AG04450 (cell line): ENCODE measurements at regions not wholly inside any gene's neighbourhood (a gene's known extent, or its start where the extent isn't known, plus 50 kb on each side); places are given as distances from the start of the nearest gene placed in this dataset.

ENCODE experiments used
- CTCF ChIA-PET: fragments of 300-600, 350-600 bp; formaldehyde crosslinking; extraction: SDS; loops from one replicate; lab custom pipeline; 2022; ENCODE audit warnings: antibody characterized with exemption, inconsistent platforms; lab: Charles Lee
- POLR2A ChIA-PET: fragments of 350-600 bp; formaldehyde crosslinking; extraction: SDS; loops from one replicate; lab custom pipeline; 2021; ENCODE audit warnings: antibody characterized with exemption, inconsistent platforms; lab: Yijun Ruan, JAX
- DNase-seq: peaks from one replicate; pipeline ENCODE4 v3.0.0-alpha.2; 2011; ENCODE audit warnings: low read depth, low spot score
- H3K27ac ChIP-seq: one replicate; pipeline ENCODE4 v1.5.1; 2012; ENCODE audit warnings: low read depth, low read length, control low read depth
- H3K27me3 ChIP-seq: one replicate; pipeline ENCODE4 v1.6.0; 2012; ENCODE audit warnings: low read length; ENCODE audit not compliant: control insufficient read depth, insufficient read depth
- H3K4me3 ChIP-seq: 2 replicates; pipeline ENCODE4 v1.5.1; 2011; ENCODE audit warnings: mild to moderate bottlenecking, low read depth, low read length, control low read depth
- H3K9me3 ChIP-seq: 2 replicates; pipeline ENCODE4 v1.5.1; 2012; ENCODE audit warnings: low read length; ENCODE audit not compliant: control insufficient read depth, insufficient read depth
- CTCF ChIP-seq: IDR thresholded peaks from 2 replicates; pipeline ENCODE4 v1.5.1; 2011; ENCODE audit warnings: low read depth, low read length, control low read depth, inconsistent platforms

GRCh38 chr6:56380476-56380875 is 133.1 kb upstream of the COL21A1 start:
- no peak for TF ChIP-seq CTCF
- no peak for DNase-seq
- POLR2A ChIA-PET, result no interaction called here
- Histone ChIP-seq H3K27me3 (no peaks in the 10 kb centered on the region), H3K9me3 (no peaks in the 10 kb centered on the region), H3K4me3 (no peak overlapping the region), H3K27ac (no peak overlapping the region)
- CTCF ChIA-PET, result interaction anchor here (0.8 to 1.1 kb wide), 2 partner anchors 12 to 215 kb away, joined by 3 read pairs; no protein-coding TSS in a partner anchor

- ChIA-PET CTCF (no interaction called here), POLR2A (no interaction called here)
- no peak for DNase-seq
- Histone ChIP-seq H3K27ac (no peak overlapping the region), H3K4me3 (no peak overlapping the region), H3K27me3 (no peaks in the 10 kb centered on the region), H3K9me3 (no peaks in the 10 kb centered on the region)
- TF ChIP-seq CTCF, result no peak
These were observed 131.7 kb upstream of the COL21A1 start for GRCh38 chr6:56378966-56379585.

- TF ChIP-seq CTCF, result no peak
- no peak for DNase-seq
- Histone ChIP-seq H3K4me3 (no peak overlapping the region), H3K9me3 (no peaks in the 10 kb centered on the region), H3K27me3 (no peaks in the 10 kb centered on the region), H3K27ac (no peak overlapping the region)
- POLR2A ChIA-PET, result no interaction called here
- CTCF ChIA-PET, result no interaction called here
These were observed 131.1 kb upstream of the COL21A1 start for GRCh38 chr6:56378507-56378906.

- Histone ChIP-seq H3K4me3 (no peak overlapping the region), H3K9me3 (no peaks in the 10 kb centered on the region), H3K27ac (no peak overlapping the region), H3K27me3 (no peaks in the 10 kb centered on the region)
- CTCF ChIA-PET, result no interaction called here
- no peak for TF ChIP-seq CTCF
- POLR2A ChIA-PET, result no interaction called here
- DNase-seq, result no peak
These were observed 129.9 kb upstream of the COL21A1 start for GRCh38 chr6:56377295-56377694.

- Histone ChIP-seq H3K27ac (peak overlapping the region; percentile 67), H3K9me3 (no peaks in the 10 kb centered on the region), H3K27me3 (no peaks in the 10 kb centered on the region), H3K4me3 (no peak overlapping the region)
- POLR2A ChIA-PET, result no interaction called here
- DNase-seq, result no peak
- no peak for TF ChIP-seq CTCF
- CTCF ChIA-PET, result interaction anchor here (0.9 to 2.0 kb wide), 3 partner anchors 197 to 323 kb away, joined by 3 to 5 read pairs (median 3); no protein-coding TSS in a partner anchor
These were observed 128.4 kb upstream of the COL21A1 start for GRCh38 chr6:56375806-56376205.
